Thyroid gland (tissue), 4 donors: ENCODE measurements at regions not wholly inside any gene's neighbourhood (a gene's known extent, or its start where the extent isn't known, plus 50 kb on each side); places are given as distances from the start of the nearest gene placed in this dataset.

Source experiments
- DNase-seq, 2 donors: peaks; one replicate each; pipeline ENCODE4 v3.0.0-alpha.2; 2019
- H3K27ac ChIP-seq, 3 donors: fragments of 200-600 bp; sonication (generic); 1 replicate in 2 of 3; 2 replicates in 1 of 3; pipeline ENCODE4 v1.5.1; 2016 to 2019; ENCODE audit warnings: mild to moderate bottlenecking in 1 of 3, moderate library complexity in 1 of 3
- H3K27me3 ChIP-seq: fragments of 200-600 bp; sonication (generic); one replicate; pipeline ENCODE4 v1.5.1; 2019
- H3K36me3 ChIP-seq, 2 donors: fragments of 200-600 bp; sonication (generic); one replicate each; pipeline ENCODE4 v1.5.1; 2016 to 2019
- H3K4me1 ChIP-seq, 2 donors: fragments of 200-600 bp; sonication (generic); one replicate each; pipeline ENCODE4 v1.5.1; 2017 to 2019
- H3K4me3 ChIP-seq, 3 donors: fragments of 200-600 bp; sonication (generic); replicated peaks in 1 of 3; 1 replicate in 2 of 3; 2 replicates in 1 of 3; pipeline ENCODE4 v1.5.1; 2016; ENCODE audit warnings: mild to moderate bottlenecking in 1 of 3
- H3K9me3 ChIP-seq: fragments of 200-600 bp; sonication (generic); one replicate; pipeline ENCODE4 v1.5.1; 2017
- POLR2A ChIP-seq, 2 donors: fragments of 450-650 bp; IDR thresholded peaks; one replicate each; pipeline ENCODE4 v1.6.1; 2017; ENCODE audit warnings: antibody characterized with exemption in 2 of 2, mild to moderate bottlenecking in 2 of 2, moderate library complexity in 1 of 2
- WGBS, 2 donors: methylation state at CpG; one replicate each; pipeline ENCODE4 v1.1.5; 2017; 5-methylcytosine and 5-hydroxymethylcytosine counted together
- intact Hi-C: fragments of 100-400 bp; cut with DNase I; formaldehyde crosslinking; loops from one replicate; pipeline ENCODE4 v1.15.1; 2023
- TF ChIP-seq, protein P1 (sequence below), 6 experiments: fragments of 200-600 bp in 3 of 6; fragments of 450-650 bp in 3 of 6; sonication (generic) in 3 of 6; IDR thresholded peaks; one replicate each; pipeline ENCODE4 v1.5.1; 2016 to 2019; ENCODE audit warnings: antibody characterized with exemption in 6 of 6, mild to moderate bottlenecking in 2 of 6, inconsistent platforms in 1 of 6, moderate library complexity in 1 of 6

- no peaks in the 10 kb centered on the region for H3K4me1 ChIP-seq
- WGBS, 2 donors, result 61 to 63% methylated on average over 9 of the region's 9 CpGs
- no peaks in the 10 kb centered on the region for H3K9me3 ChIP-seq
- intact Hi-C loops, result no loop called here
- H3K27ac ChIP-seq, result no peak overlapping the region
- no peaks in the 10 kb centered on the region for H3K27me3 ChIP-seq
- DNase-seq, result no peak
- no peaks in the 10 kb centered on the region for H3K36me3 ChIP-seq
- H3K4me3 ChIP-seq, result no peak overlapping the region
- no peak for TF ChIP-seq POLR2A (IDR thresholded peaks at IDR 0.05)
- TF ChIP-seq, protein P1, sequence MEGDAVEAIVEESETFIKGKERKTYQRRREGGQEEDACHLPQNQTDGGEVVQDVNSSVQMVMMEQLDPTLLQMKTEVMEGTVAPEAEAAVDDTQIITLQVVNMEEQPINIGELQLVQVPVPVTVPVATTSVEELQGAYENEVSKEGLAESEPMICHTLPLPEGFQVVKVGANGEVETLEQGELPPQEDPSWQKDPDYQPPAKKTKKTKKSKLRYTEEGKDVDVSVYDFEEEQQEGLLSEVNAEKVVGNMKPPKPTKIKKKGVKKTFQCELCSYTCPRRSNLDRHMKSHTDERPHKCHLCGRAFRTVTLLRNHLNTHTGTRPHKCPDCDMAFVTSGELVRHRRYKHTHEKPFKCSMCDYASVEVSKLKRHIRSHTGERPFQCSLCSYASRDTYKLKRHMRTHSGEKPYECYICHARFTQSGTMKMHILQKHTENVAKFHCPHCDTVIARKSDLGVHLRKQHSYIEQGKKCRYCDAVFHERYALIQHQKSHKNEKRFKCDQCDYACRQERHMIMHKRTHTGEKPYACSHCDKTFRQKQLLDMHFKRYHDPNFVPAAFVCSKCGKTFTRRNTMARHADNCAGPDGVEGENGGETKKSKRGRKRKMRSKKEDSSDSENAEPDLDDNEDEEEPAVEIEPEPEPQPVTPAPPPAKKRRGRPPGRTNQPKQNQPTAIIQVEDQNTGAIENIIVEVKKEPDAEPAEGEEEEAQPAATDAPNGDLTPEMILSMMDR (IDR thresholded peaks at IDR 0.05), result no peak
Observed at GRCh38 chr12:32039347-32039746, 67.3 kb upstream of the BICD1 start.

- Histone ChIP-seq H3K27ac (no peak overlapping the region), H3K4me1 (no peaks in the 10 kb centered on the region), H3K4me3 (no peak overlapping the region), H3K36me3 (no peaks in the 10 kb centered on the region), H3K27me3 (no peaks in the 10 kb centered on the region), H3K9me3 (no peaks in the 10 kb centered on the region)
- TF ChIP-seq, protein P1 (IDR thresholded peaks at IDR 0.05), result no peak
- intact Hi-C loops, result no loop called here
- no peak for DNase-seq
- WGBS, 2 donors, result 52 to 72% methylated on average over 6 of the region's 6 CpGs
Observed at GRCh38 chr12:32039917-32040575, 66.6 kb upstream of the BICD1 start.

GRCh38 chr12:32043928-32044549 lies 62.6 kb upstream of the BICD1 start:
- Histone ChIP-seq H3K4me1 (no peaks in the 10 kb centered on the region), H3K9me3 (no peaks in the 10 kb centered on the region), H3K4me3 (no peak overlapping the region), H3K27me3 (no peaks in the 10 kb centered on the region), H3K27ac (no peak overlapping the region), H3K36me3 (no peaks in the 10 kb centered on the region)
- 75 to 90% methylated on average over 9 of the region's 9 CpGs for WGBS, 2 donors
- no peak for DNase-seq
- TF ChIP-seq, protein P1 (IDR thresholded peaks at IDR 0.05), result no peak
- no peak for TF ChIP-seq POLR2A (IDR thresholded peaks at IDR 0.05)
- intact Hi-C loops, result no loop called here

DNA sequence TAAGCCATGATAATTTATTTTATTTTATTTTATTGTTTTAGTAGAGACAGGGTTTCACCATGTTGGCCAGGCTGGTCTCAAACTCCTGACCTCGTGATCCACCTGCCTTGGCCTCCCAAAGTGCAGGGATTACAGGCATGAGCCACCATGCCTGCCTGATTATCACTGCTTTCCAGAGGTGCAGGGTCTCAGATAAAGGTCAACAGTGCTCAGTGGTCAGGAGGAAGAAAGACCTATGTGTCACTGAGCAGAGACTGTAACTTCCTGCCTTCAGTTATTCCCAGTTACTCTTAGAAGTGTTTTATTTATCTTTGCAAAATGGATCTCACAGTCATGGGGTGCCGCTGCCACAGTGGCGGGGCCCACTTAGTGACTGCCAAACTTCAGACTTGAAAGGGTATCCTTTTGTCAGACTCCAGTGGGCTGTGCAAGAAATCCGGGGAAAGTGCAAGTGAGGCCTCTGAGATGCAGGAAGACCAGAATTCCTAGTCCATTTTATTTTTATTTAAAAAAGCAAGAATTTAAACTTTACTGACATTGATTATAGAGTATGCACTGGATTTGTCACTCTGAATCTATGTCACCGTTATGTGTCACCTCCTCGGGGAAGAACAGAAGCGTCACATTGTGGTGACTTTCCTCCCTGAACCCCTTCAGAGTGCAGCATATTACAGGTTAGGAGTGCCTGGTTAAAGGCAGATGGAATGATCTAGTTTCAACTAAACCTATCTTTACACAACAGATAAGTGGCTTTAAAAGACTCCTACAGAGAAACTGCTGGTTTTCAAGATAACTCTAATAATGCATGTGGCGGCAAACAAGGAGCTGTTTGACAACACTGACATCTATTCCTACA lies 59.1 kb upstream of the BICD1 start:
- H3K4me3 ChIP-seq, result no peak overlapping the region
- intact Hi-C loops, result no loop called here
- no peak for DNase-seq
- TF ChIP-seq, protein P1 (IDR thresholded peaks at IDR 0.05), result no peak
- TF ChIP-seq POLR2A (IDR thresholded peaks at IDR 0.05), result no peak
- H3K4me1 ChIP-seq, result no peaks in the 10 kb centered on the region
- 72 to 81% methylated on average over 8 of the region's 8 CpGs for WGBS, 2 donors
- no peak overlapping the region for H3K27ac ChIP-seq
- no peaks in the 10 kb centered on the region for H3K36me3 ChIP-seq
- no peaks in the 10 kb centered on the region for H3K9me3 ChIP-seq
- H3K27me3 ChIP-seq, result no peaks in the 10 kb centered on the region

GRCh38 chr12:32048791-32049190 lies 57.9 kb upstream of the BICD1 start:
- Histone ChIP-seq H3K27me3 (no peaks in the 10 kb centered on the region), H3K36me3 (no peaks in the 10 kb centered on the region), H3K4me3 (no peak overlapping the region), H3K9me3 (no peaks in the 10 kb centered on the region), H3K4me1 (no peaks in the 10 kb centered on the region), H3K27ac (no peak overlapping the region)
- no peak for TF ChIP-seq POLR2A (IDR thresholded peaks at IDR 0.05)
- TF ChIP-seq, protein P1 (IDR thresholded peaks at IDR 0.05), result no peak
- 71 to 94% methylated on average over 5 of the region's 5 CpGs for WGBS, 2 donors
- intact Hi-C loops, result no loop called here
- no peak for DNase-seq
